OCI-M2 (cell line): ENCODE measurements at regions not wholly inside any gene's neighbourhood (a gene's known extent, or its start where the extent isn't known, plus 50 kb on each side); places are given as distances from the start of the nearest gene placed in this dataset.

ENCODE experiments used
- DNase-seq: peaks from one replicate; lab custom pipeline; 2025; ENCODE audit not compliant: unreplicated experiment; lab: John Stamatoyannopoulos, UW

DNA sequence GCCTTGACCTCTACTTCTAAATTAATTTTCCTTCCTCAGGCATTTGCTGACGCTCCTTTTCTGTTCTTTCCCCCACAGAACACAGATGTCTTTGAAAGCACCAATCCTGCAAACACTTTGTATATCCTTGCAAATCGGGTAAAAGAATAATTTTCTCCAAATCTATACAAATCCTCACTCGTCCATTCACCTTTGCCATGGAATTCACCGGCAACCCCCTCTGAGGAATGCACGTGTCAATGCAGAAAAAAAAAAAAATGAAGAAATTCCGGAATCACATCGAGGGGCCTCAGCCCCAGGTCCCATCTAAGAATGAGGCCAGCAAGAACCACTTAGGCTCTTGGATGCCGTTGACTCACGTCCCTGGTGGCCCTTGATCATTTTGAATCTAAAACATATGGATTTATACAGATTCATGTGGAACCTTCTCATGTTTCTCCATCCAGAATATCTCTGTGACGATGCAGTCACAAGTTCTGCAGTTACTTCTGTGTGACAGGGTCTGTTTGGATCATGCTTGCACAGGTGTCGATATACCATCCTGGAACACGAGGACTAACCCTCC, 136.9 kb downstream of the RBFOX3 start:
- no peak for DNase-seq

DNA sequence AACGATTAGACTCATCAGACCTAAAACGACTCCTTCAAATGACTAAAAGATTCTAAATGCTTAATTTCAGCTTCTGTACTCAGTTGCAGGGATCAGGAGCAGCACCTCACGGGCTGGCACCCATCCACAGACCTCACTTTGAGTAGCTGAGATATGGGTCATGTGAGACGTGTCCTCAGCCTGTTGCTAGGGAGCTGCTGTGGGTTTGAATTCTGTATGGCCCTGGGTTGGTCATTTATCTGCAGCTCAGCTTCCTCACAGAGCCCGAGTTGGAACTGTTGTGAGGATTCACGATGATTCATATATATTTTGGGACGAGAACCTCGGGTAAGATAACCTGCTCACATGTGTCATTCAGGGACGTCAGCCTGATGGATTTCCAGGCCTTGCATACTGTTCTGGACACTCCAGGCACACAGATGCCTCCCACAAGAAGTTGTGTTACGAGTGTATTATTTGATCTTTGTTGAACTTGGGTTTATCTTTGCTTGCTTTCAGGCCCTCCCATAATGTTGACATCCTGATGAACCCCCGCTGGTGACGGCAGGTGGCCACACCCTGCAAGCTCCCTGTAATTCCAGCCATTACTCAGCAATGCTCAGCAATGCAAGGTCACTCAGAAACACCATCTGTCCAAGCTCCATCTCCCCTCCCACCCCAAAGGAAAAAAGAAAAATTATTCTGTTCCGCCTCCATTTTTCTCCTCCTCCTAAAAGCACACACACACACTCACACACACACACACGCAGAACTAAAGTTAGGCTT, 137.6 kb downstream of the RBFOX3 start:
- DNase-seq: no peak

DNA sequence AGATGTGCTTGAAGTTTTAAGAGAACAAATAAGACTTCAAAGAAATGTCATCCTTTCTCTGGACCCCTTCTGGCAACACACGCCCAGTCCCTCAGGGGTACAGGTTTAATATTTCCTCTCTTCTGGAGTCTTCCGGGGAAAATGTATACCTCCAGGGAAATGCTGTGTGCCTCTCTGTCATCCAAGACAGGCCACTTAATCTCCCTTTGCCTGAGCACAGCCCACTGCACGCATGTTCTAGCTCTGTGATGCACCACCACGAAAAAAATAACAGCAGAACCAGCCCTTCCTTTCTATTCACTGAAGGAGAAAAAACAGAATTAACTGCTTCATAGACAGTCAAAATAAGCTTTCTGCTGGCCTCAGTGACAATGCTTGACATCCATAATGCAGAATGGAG, 140.1 kb downstream of the RBFOX3 start:
- no peak for DNase-seq

DNA sequence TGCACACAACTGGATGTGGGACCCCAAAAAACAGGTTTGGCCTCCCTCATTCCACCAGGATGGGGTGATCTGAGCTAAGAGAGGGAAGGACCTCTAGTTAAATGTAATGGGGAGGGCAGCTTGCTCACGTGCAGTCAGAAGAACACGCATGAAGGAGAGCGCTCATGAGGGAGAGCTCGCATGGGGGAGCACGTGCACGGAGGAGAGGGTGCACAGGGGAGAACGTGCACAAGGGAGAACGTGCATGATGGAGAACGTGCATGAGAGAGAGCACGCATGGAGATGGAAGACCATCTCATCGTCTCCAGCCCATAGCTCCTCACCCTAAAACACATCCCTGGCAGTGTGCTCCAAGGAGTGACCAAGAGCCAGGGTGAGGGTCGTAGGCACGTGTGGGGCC, 141.2 kb downstream of the RBFOX3 start:
- DNase-seq: no peak

DNA sequence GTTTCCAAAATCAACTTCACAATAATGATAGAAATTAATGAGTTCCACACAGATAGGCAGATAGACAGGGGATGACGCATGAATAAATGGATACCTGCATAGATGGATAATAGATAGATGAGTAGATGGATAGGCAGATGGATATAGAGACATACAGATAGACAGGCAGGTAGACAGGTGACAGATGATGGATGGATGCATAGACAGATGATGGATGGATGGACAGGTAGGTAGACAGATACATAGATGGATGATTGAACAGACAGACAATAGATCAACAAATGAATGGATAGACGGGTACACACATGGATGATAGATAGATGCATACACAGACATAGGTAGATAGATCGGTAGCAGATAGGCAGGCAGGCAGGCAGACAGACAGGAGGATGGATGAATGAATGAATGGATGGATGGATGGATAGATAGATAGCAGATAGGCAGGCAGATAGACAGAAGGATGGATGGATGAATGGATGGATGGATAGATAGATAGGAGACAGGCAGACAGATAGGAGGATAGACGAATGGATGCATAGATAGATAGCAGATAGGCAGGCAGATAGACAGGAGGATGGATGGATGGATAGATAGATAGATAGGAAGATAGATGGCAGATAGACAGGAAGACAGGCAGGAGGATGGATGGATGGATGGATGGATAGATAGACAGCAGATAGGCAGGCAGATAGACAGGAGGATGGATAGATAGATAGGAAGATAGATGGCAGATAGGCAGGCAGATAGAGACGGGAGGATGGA, 142.5 kb downstream of the RBFOX3 start:
- DNase-seq: no peak

DNA sequence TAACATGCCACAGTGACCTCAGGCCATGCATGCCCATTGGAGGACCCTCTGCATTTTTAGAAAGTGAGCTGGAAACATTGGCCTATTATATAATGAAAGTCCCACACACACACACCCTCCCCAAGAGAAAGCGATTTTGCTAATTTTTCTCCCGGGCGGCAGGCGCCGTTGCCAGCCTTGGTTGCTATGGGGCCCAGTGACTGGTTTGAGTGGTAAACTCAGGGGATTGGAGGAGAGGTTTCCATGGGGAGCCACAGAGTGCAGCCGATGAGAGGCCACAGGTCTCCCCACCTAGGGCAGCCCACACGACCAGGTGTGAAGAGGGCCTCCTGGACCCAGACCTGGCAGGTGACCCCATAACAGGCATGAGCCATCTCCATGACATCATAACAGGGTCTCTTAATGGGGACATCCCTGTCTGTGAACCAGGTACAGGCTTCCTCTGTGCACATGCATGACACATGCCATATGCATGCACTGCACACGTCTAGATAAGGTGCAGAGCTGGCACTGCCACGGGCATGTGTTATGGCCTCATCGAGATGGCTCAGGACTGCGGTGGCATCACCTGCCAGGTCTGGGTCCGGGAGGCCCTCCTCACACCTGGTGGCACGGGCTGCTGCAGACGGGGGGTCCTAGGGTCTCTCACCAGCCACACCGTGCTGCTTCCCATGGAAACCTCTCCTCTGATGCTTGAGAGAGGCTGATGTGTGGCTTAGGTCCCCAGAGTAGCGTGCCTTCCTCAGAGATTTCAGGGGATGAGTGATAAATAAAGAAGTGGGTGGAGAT, 144.1 kb downstream of the RBFOX3 start:
- DNase-seq: no peak

DNA sequence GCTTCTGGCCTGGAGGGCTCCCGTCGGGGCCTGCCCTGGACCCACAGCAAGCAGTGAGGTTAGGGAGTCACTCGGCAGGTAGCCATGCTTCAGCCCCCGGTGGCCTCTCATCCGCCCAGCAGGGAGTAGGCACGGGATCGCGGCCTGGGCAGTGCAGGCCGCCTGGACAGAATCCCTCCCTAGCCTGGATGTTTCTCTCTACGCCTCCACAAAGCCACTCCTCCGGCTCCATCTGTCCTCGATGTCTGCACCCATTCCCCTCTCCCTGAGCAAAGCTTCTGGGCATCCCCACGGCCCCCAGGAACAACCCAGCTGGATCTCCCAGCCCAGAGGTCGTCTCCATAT, 145.2 kb downstream of the RBFOX3 start:
- no peak for DNase-seq

DNA sequence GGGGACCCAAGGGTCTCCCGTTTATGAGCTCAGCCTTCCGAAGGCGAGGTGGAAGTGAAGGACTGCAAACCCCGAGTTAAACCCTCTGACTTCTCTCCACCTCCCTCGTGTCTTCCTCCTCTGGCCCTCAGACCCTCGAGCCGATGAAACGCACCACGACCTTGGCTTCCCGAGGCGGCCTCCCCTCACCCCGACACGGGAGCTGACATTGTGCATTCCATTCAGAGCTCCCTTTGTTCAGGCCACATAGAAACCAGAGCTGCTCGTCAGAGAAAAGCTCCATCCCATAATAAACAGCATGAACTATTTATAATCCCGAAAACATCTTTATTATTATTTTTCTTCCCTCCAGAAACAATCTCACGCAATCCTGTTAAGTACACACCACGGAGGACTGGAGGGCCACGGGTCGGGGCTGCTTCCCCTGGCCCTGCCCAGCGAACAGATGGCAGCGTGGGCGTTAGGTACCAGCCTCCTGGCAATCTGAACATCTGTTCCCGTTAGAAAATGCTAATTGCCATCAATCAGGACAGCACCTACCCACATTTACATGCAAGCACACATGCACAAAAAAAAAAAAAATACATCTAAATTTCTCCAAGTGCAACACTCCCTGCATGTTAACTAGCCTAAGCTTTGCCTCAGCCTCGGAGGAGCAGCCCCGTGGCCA, 145.7 kb downstream of the RBFOX3 start:
- no peak for DNase-seq

DNA sequence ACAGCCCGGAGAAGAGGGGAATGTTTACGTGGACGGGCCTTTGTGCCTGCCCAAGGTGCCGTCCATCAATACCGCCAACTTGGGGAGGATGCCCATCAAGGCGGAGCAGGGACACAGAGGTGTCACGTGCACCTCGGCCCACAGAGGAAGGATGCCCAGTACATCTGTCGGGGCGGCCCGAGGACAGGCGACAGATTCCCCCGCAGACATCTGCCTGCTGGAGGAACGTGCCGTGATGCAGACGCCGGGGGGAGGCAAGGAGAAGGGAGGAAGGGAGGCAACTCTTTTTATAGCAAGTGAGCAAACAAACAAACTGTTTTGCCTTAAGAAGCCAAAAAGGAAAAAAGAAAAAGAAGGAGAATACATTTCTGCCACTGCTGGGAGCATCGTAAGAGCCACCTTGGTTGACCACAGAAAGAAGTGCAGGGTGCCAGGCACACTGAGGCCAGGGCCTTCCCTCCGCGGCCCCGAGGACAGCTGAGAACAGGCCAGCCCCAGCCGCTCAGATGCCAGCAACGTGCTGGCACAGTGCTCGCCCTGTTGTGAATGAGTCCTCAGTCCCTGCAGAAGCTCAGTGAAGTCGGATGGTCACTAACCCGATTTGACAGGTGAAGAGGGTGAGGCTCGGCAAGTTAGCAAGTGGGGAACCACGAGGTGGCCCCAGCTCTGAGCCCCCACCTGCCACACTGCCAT, 146.4 kb downstream of the RBFOX3 start:
- no peak for DNase-seq

DNA sequence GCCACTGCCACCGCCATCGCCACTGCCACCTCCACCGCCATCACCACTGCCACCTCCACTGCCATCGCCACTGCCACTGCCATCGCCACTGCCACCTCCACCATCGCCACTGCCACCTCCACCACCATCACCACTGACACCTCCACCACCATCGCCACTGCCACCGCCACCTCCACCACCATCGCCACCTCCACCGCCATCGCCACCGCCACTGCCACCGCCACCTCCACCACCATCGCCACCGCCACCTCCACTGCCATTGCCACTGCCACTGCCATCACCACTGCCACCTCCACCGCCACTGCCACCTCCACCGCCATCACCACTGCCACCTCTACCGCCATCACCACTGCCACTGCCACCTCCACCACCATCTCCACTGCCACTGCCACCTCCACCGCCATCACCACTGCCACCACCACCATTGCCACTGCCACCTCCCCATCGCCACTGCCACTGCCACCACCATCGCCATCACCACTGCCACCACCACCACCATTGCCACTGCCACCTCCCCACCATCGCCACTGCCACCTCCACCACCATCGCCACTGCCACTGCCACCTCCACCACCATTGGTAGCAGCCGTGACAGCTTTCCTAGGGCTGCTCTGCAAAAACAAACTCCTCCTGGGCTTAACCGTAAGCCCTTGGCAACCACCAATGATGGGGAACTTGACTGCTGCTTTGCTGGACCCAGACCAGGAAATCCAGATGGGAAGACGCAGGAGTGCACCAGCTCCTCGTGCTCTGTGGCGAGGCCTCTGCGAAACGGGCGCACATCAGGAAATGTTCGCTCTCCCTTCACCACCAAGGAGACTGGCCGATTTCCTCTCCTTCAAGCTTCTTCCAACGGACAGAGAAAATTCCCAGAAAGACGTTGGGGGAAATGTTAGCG, 147.2 kb downstream of the RBFOX3 start:
- DNase-seq: no peak

DNA sequence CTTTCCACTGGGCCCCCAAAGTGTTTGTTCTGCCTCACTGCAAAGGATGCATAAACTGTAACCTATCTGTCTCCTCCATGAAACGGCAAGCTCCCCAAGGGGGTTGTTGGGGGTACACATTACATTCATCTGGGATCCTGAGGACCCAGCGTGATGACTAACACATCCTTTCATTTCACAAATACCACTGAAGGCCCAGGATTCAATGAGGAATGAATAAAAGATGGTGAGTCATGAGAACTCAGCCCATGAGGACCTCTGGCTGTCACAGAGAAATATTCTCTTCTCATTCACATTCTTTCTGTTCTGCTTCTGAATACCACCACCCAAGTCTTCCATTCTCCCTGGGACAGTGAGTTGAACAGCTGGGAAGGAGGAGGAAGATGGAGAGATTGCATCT, 149.8 kb downstream of the RBFOX3 start:
- no peak for DNase-seq

DNA sequence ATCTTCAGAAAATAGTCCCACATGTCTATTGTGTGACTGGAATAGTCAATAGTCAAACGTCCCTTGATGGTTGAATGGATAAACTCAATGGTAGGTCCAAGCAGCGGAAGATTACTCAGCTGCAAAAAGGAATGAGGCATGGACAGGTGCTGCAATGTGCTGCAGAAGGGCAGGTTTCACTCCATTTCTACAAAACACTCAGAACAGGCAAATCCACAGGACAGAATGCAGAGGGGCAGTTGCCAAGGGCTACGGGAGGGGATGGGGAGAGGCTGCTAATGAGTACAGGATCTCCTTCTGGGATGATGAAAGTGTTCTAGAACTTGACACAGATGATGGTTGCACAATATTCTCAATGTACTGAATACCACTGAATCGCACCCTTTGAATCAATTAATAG, 151.0 kb downstream of the RBFOX3 start:
- DNase-seq: no peak

DNA sequence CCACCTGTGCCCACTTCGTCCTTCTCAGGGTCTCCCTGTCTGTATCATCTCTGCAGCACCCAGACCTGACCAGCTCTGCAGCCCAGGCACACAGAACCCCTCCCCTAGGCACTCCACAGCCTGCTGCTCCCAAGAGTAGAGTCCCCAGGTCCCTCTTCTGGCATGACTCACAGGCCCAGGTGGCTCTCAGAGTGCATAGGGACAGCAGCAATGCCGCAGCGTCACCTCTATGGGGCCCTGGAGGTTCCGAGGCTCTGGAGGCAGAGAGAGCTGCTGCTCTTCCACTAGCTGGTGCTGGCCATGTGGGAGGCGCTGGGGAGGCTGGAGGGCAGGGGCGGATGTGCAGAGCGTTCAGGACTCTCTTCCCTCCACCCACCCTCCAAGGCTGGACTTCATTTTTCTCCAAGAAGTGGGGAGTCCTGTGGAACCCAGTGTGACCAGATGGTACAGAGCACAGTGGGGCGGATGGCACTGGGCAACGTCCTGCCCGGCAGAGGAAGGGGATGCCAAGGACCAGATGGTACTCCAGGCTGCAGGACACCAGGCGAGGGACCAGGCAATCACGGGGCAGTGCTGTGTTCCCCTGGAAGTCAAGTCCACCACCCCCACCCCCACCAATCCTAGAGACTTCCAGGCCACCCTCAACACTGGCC, 151.7 kb downstream of the RBFOX3 start:
- DNase-seq: no peak

DNA sequence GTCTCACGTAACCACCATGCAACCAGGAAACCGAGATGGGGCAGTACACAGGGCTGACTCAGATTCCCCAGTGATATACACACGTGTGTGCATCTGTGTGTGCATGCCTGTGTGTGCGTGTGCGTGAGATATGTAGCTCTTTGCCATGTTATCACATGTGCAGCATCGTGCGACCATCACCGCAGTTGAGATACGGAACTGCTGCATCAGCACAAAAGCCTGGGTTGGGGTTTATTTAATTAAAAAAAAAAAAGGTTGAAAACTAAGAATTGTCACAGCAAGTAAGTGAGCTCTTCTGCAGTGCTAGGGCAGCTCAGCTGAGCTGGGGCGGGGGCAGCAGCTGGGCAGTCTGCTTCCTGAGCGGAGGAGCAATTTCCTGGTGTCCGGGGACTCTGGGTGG, 152.5 kb downstream of the RBFOX3 start:
- no peak for DNase-seq

DNA sequence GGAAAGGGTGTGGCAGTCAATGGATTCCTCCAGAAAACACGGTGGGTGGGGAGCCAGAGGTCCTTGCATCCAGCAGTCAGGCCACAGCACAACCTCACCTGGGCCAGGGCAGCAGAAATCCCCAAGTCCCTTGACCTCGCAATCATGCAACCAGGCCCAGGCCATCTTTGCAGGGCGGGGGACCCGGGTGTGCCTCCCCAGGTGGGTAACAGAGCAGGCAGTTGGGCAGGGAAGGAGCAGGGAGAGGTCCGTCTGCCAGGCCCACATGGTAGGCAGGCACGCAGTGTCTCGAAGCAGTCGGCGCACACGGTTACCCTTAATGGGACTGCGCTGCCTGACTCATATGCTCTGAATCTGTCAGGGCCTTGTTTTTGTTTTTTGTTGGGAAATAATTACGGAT, 153.0 kb downstream of the RBFOX3 start:
- DNase-seq: no peak

DNA sequence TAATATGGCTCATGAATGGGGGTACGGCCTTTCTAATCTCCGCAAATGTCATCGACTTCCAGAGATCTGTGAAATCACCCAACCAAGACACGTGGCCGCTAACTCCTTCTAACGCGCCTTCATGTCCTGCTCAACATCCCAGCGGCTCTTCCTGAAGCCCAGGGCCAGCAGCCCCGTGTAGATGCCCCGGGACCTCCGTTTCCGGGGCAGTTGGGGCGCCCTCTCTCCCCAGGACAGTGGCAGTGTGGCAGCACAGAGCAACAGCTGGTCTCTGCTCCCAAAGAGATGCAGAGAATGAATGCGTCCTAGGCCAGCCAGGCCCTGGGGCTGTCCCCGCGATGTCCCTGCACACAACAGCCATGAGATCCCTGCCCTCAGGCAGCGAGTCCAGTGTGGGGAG, 153.5 kb downstream of the RBFOX3 start:
- no peak for DNase-seq

DNA sequence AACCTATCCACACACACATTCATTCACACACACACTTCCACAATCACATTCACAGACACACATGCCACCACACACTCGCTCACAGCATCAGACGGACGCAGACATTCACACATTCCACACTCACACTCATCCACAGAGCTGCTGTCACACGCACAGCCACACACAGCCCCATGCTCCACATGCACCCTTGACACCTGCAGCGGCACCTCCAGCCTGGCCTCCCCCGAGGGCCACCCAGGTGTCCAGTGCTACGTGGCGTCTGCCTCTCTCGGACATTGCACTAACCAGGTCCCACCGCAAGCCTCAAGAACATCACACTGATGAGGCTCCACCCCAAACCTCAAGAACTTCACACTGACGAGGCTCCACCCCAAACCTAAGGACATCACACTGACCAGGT, 155.2 kb downstream of the RBFOX3 start:
- no peak for DNase-seq

DNA sequence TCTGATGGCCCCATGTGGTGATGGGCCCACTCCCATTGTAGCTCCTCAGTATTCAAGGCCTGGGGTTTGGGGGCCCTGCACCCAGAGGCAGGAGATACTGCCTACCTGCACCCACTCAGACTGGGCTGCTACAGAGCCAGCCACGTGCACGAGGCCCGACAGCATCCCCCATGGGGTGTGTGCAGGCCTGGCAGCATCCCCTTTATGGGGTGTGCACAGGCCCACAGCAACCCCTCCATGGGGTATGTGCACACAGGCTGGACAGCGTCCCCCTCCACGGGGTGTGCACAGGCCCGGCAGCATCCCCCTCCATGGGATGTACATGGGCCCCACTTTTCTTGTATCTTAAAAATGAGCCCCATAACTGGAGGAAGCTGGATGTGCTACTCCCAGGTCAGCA, 156.0 kb downstream of the RBFOX3 start:
- DNase-seq: no peak

DNA sequence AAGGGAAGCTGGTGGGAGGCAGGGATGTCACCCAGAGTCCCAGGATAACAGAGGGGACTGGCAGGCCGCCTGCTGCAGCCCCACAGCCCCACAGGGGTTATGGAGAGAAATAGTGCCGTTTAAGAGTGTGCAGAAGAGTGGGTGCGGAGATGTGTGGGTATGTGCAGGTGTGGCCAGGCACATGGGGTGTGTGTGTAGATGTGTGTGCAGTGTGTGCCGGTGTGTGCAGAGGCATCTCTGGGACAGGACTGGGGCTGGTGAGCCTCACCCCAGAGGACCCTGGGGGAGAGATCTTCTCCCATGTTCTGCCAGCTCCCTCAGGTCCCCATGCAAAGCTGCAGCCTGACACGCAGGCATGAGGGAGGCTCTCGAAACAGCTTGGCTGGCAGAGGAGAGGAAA, 157.4 kb downstream of the RBFOX3 start:
- no peak for DNase-seq
